HL-60/S4 treated with retinoic acid at 250 ng/mL for 4 days and 3 days (cell line): ENCODE measurements at regions not wholly inside any gene's neighbourhood (a gene's known extent, or its start where the extent isn't known, plus 50 kb on each side); places are given as distances from the start of the nearest gene placed in this dataset.

Experiments
- in situ Hi-C: fragments of 300-500 bp; cut with MboI; formaldehyde crosslinking; loops from 2 replicates; pipeline ENCODE4 v1.7.0; 2022; ENCODE audit warnings: low sequenced_read_pairs

DNA sequence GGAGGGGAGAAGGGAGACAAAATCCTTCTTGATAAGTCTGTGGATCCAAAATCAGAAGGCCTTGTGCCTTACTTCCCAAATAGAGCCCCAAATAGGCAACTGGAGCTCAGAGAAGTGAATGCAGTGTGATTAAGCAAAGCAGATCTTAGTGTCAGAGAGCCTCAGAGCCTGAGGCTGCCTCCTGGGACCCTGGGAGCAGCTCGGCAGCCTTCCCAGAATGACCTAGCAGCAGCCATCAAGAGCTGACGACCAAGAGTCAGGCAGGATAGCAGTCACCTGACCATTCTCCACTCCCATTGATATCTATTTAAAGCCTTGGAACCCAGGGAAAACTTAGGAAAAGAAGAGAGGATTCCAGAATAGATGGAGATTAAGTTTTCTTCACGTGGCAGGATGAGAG lies 78.0 kb upstream of the SMYD2 start:
- in situ Hi-C loops, result no loop called here

DNA sequence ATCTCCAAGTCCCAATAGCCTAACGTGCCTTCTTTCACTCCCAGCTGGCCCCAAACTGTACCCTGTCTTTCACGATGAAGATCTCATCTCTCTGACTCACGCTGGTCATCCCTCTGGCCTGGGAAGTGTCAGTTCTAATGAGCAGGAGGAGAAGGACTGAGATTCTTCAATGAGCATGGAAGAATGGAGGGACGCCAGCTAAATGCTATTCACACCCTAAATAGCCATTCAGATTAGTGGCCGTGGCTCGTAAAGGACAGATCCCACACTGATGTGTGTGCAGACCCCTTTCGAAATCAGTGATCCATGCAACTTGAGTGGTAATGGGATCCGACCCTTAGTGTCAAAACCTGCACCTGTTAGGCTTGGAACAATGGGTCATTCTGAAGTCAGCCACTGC lies 75.9 kb upstream of the SMYD2 start:
- in situ Hi-C loops, result no loop called here

GRCh38 chr1:214208460-214208859 lies 72.5 kb upstream of the SMYD2 start:
- in situ Hi-C loops, result no loop called here

GRCh38 chr1:214209260-214209808 lies 71.6 kb upstream of the SMYD2 start:
- in situ Hi-C loops, result no loop called here

DNA sequence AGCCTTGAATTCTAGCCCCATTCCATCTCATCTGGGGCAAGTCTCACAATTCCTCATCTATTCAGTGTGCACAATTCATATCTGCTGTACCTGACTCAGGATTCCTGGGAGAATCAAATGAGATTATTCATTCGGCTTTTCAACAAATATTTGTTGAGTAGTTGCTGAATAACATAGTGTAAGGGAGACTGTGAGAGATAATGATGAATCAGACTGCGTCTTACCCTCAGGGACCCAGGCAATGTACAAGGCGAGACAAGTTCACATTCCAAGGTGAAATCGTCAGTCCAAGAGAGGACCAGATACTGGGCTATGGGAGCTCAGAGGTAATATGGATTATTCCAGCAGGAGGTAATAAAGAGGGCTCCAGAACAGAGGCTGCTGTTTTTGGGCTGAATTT lies 67.8 kb upstream of the SMYD2 start:
- in situ Hi-C loops, result loop anchor here (10.0 kb wide), 1 partner anchor 112 kb away; no protein-coding TSS in a partner anchor

GRCh38 chr1:214214851-214215250 lies 66.1 kb upstream of the SMYD2 start:
- in situ Hi-C loops, result loop anchor here (10.0 kb wide), 1 partner anchor 110 kb away; no protein-coding TSS in a partner anchor

DNA sequence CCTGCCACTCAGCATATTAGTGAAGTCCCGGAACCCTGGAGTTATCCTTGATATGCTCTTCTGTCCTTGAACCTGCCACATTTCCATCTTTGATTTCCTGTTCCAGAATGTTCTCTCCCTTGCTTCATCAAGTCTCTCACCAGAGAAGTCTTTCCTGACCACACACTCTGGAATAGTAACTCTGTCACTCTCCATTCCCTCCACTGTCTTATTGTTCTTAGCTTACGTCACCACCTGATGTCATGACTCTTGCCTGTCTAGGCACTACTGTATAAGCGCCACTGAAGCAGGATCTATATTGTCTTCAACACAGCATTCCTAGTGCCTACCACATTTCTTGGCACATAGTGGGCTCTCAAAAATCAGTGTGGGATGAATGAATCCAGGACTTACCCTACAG lies 65.4 kb upstream of the SMYD2 start:
- in situ Hi-C loops, result loop anchor here (10.0 kb wide), 1 partner anchor 109 kb away; no protein-coding TSS in a partner anchor

- in situ Hi-C loops, result loop anchor here (10.0 kb wide), 1 partner anchor 109 kb away; no protein-coding TSS in a partner anchor
These were observed 64.9 kb upstream of the SMYD2 start for GRCh38 chr1:214216021-214216420.

- in situ Hi-C loops, result loop anchor here (10.0 kb wide), 1 partner anchor 108 kb away; no protein-coding TSS in a partner anchor
These were observed 64.2 kb upstream of the SMYD2 start for GRCh38 chr1:214216779-214217178.

- in situ Hi-C loops, result loop anchor here (10.0 kb wide), 1 partner anchor 105 kb away; no protein-coding TSS in a partner anchor
These were observed 61.1 kb upstream of the SMYD2 start for GRCh38 chr1:214219902-214220301.

DNA sequence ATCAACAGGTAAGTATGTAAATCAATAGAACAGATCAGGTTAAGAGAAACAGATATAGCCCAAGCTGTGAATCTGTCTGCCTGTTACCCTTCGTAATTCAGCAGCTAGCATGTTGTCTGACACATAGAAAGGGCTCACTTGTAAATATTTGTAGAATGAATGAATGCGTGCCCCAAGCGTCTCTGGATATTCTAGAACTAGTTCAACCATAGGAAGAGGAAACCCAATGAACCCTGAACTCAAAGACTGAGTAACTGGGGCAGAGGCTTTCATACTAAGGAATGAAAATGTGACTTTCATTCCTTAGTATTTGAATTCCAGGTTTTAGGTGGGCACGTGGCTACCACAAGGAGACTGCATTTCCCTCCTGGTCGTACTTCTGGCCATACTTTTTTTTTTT lies 60.1 kb upstream of the SMYD2 start:
- in situ Hi-C loops, result no loop called here

DNA sequence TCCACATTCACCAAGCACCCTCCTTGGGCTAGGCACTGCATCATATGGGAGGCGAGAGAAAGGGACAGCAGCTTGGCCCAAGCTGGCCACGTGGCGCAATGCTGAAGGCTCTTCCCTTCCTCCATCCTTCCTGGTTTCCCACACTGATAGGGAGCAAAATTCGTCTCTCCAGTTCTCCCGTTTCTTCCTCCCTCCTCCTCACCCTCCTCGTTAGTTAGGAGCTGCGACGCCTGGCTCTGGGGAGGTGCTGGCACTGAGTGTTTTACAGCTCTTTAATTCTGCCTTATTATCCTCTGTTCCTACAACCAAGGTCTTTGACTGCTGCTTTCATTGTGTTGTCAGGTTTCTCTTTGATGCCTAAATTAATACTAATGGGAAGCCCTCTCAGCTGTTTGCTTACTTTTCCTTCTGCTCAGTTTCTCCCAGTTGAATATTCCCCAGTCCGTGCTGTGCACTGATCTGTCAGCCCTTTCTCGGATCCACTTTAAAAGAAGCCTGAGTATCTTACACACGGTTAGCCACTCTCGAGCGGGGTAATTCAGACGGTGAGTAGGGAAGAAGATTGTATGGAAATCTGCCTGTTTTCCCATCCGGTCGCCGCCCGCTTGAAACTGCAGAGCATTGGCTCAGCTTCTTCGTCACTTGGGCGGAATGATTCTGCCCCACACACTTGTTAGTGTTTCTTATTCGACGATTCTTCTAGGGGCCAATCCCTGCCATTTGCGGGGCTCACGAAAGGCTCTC lies 56.2 kb upstream of the SMYD2 start:
- in situ Hi-C loops, result no loop called here

DNA sequence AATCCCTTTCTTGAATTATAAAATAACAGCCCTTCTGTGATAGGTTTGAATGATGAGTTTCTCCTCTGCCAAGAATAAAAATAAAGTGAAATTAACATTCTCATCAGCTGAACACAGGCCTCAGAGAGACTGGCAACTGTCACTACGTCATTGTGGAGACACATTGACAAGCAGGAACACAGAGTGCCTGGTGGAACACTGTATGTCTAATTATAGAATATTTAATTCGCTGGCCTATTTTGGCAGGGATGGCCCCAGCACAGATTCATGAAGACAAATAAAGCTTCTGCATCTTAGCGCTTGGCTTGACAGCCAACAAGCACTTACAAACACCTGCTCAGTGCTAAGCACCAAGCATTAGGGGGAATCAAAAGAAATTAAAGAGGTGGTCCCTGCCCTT lies 52.0 kb upstream of the SMYD2 start:
- in situ Hi-C loops, result no loop called here

DNA sequence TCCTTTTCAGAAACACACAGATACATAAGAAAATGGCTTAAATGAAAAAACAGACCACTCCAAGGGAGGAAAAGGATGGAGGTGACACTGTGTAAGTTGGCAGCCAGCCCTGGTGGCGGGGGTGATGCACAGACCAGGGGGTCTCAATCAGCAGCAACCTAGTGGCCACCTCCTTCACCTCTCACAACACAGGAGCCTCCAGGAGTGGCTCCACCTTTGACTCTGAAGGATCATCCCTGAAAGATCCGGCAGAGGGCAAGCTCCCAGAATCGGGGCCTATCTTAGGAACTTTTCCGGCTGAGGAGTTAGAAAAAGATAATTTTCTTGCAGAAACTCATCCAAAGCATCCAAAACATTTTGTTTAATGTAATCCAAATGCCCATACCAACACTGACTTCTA lies 51.2 kb upstream of the SMYD2 start:
- in situ Hi-C loops, result no loop called here
